ENCODE measurements at regions not wholly inside any gene's neighbourhood (a gene's known extent, or its start where the extent isn't known, plus 50 kb on each side); places are given as distances from the start of the nearest gene placed in this dataset.
A peak's percentile ranks its signal among the peaks of the same experiment; 100 is the strongest.
"Not testable (repeated sequence)": the region's sequence is repeated elsewhere in the genome, so short reads cannot be mapped to it uniquely, and the experiment has no call there.

DNA sequence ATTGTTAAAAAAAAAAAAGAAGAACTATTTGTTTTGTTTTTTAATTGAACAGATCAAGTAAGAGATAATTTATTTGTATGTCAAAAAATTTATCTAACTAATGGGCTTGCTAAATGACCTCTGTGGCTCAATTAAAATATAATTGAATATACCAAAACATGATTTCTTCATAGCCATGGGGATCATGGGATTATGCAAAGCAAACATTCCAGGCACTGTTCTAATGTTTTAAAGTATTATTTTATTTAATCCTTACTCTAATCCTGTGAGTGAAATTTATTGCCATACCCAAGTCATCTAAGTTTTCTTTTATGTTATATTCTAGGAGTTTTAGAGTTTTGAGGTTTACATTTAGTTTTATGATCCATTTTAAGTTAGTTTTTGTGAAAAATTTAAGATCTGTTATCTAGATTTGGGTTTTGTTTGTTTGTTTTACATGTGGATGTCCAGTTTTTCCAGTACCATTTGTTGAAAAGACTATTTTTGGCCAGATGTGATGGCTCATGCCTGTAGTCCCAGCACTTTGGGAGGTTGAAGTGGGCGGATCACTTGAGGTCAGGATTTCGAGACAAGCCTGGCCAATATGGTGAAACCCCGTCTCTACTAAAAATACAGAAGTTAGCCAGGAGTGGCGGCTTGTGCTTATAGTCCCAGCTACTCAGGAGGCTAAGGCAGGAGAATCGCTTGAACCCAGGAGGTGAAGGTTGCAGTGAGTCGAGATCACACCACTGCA, 52.3 kb upstream of the CNOT10 start:
- TF ChIP-seq, protein P1, sequence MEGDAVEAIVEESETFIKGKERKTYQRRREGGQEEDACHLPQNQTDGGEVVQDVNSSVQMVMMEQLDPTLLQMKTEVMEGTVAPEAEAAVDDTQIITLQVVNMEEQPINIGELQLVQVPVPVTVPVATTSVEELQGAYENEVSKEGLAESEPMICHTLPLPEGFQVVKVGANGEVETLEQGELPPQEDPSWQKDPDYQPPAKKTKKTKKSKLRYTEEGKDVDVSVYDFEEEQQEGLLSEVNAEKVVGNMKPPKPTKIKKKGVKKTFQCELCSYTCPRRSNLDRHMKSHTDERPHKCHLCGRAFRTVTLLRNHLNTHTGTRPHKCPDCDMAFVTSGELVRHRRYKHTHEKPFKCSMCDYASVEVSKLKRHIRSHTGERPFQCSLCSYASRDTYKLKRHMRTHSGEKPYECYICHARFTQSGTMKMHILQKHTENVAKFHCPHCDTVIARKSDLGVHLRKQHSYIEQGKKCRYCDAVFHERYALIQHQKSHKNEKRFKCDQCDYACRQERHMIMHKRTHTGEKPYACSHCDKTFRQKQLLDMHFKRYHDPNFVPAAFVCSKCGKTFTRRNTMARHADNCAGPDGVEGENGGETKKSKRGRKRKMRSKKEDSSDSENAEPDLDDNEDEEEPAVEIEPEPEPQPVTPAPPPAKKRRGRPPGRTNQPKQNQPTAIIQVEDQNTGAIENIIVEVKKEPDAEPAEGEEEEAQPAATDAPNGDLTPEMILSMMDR (IDR thresholded peaks at IDR 0.05; ENCODE audit: borderline replicate concordance, extremely low read depth, low read length, poor library complexity, severe bottlenecking), result no peak
- no peak for TF ChIP-seq EZH2 (IDR thresholded peaks at IDR 0.05; ENCODE audit: borderline replicate concordance, low read depth, low read length, severe bottlenecking)
- no peak for ATAC-seq (ENCODE audit: insufficient read depth, low read depth)

DNA sequence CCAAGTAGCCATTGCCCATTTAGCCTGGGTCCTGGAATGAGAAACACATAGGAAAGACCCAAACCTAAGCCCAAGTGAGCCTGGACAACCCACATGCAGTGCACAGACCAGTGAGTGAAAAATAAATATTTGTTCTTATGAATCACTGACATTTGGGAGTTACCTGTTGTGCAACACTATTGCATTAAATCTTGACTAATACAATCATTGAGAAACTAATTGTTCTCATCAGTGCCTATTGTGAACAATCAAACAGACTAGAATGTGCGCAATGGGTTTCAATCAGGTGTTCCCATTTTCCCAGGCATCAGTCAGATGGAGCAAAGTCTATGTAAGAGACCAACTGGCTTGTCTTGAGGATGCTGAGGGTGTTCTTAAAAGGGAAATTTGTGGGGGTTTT, 54.7 kb upstream of the CNOT10 start:
- ATAC-seq (ENCODE audit: insufficient read depth, low read depth) (no peak), DNase-seq (no peak)
- peaks cover 19% of the 10 kb centered on the region for H3K4me1 ChIP-seq (ENCODE audit: insufficient read depth, low read length)
- H2AFZ ChIP-seq (ENCODE audit: low read depth, low read length), result no peak overlapping the region
- H3K4me2 ChIP-seq (ENCODE audit: insufficient read depth, low read length), result no peak overlapping the region
- TF ChIP-seq, protein P1 (IDR thresholded peaks at IDR 0.05; ENCODE audit: borderline replicate concordance, extremely low read depth, low read length, poor library complexity, severe bottlenecking), result no peak
- TF ChIP-seq EZH2 (IDR thresholded peaks at IDR 0.05; ENCODE audit: borderline replicate concordance, low read depth, low read length, severe bottlenecking), result no peak
- no peaks in the 10 kb centered on the region for H3K9me3 ChIP-seq (ENCODE audit: insufficient read depth, low read length, severe bottlenecking)
- H4K20me1 ChIP-seq (ENCODE audit: insufficient read depth, low read length), result no peaks in the 10 kb centered on the region
- no peak overlapping the region for H3K9ac ChIP-seq (ENCODE audit: low read depth, low read length)
- H3K27ac ChIP-seq (ENCODE audit: low read length), result no peak overlapping the region
- no peaks in the 10 kb centered on the region for H3K79me2 ChIP-seq (ENCODE audit: insufficient read depth, low read length)
- no peak overlapping the region for H3K4me3 ChIP-seq (ENCODE audit: low read depth in 1 of 2, low read length in 2 of 2)
- H3K27me3 ChIP-seq (ENCODE audit: insufficient read depth, low read length, poor library complexity), result no peaks in the 10 kb centered on the region
- no peaks in the 10 kb centered on the region for H3K36me3 ChIP-seq (ENCODE audit: insufficient read depth, low read length)

More for the DNA sequence above, 52.3 kb upstream of the CNOT10 start:
- H3K4me2 ChIP-seq (ENCODE audit: insufficient read depth, low read length), result no peak overlapping the region
- H3K4me1 ChIP-seq (ENCODE audit: insufficient read depth, low read length), result peaks cover 5% of the 10 kb centered on the region
- H3K9me3 ChIP-seq (ENCODE audit: insufficient read depth, low read length, severe bottlenecking), result no peaks in the 10 kb centered on the region
- H2AFZ ChIP-seq (ENCODE audit: low read depth, low read length), result no peak overlapping the region
- H4K20me1 ChIP-seq (ENCODE audit: insufficient read depth, low read length), result no peaks in the 10 kb centered on the region
- no peaks in the 10 kb centered on the region for H3K79me2 ChIP-seq (ENCODE audit: insufficient read depth, low read length)
- H3K27me3 ChIP-seq (ENCODE audit: insufficient read depth, low read length, poor library complexity), result no peaks in the 10 kb centered on the region
- H3K36me3 ChIP-seq (ENCODE audit: insufficient read depth, low read length), result no peaks in the 10 kb centered on the region
- no peak for DNase-seq
- no peak overlapping the region for H3K27ac ChIP-seq (ENCODE audit: low read length)
- H3K9ac ChIP-seq (ENCODE audit: low read depth, low read length), result no peak overlapping the region
- H3K4me3 ChIP-seq (ENCODE audit: low read depth in 1 of 2, low read length in 2 of 2), result no peak overlapping the region

DNA sequence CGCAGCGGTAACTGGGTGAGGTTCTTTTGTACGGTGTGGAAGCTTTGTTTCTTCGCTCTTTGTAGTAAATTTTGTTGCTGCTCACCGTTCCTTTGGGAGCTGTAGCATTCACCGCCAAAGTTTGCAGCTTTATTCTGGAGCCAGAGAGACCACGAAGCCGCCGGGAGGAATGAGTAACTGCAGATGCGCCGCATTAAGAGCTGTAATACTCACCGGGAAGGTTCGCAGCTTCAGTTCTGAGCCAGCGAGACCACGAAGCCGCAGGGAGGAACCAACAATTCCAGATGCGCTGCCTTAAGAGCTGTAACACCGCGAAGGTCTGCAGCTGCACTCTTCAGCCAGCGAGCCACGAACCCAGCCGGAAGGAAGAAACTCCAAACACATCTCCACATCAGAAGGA, 56.0 kb upstream of the DYNC1LI1 start:
- Histone ChIP-seq H3K4me1 (ENCODE audit: insufficient read depth, low read length) (peaks cover 19% of the 10 kb centered on the region), H3K36me3 (ENCODE audit: insufficient read depth, low read length) (no peaks in the 10 kb centered on the region), H3K4me2 (ENCODE audit: insufficient read depth, low read length) (peak overlapping the region; percentile 39), H3K9ac (ENCODE audit: low read depth, low read length) (peak overlapping the region; percentile 45), H3K9me3 (ENCODE audit: insufficient read depth, low read length, severe bottlenecking) (no peaks in the 10 kb centered on the region), H3K79me2 (ENCODE audit: insufficient read depth, low read length) (no peaks in the 10 kb centered on the region), H3K27ac (ENCODE audit: low read length) (peak overlapping the region; percentile 78), H2AFZ (ENCODE audit: low read depth, low read length) (peak overlapping the region; percentile 24), H3K27me3 (ENCODE audit: insufficient read depth, low read length, poor library complexity) (no peaks in the 10 kb centered on the region), H3K4me3 (ENCODE audit: low read depth in 1 of 2, low read length in 2 of 2) (peak overlapping the region in 1 of 2 experiments; percentile 43; a peak in 2 of 4 replicates), H4K20me1 (ENCODE audit: insufficient read depth, low read length) (no peaks in the 10 kb centered on the region)
- ATAC-seq (ENCODE audit: insufficient read depth, low read depth) (peak; percentile 94), DNase-seq (peak; percentile 90)
- no peak for TF ChIP-seq EZH2 (IDR thresholded peaks at IDR 0.05; ENCODE audit: borderline replicate concordance, low read depth, low read length, severe bottlenecking)
- TF ChIP-seq, protein P1 (IDR thresholded peaks at IDR 0.05; ENCODE audit: borderline replicate concordance, extremely low read depth, low read length, poor library complexity, severe bottlenecking), result no peak

DNA sequence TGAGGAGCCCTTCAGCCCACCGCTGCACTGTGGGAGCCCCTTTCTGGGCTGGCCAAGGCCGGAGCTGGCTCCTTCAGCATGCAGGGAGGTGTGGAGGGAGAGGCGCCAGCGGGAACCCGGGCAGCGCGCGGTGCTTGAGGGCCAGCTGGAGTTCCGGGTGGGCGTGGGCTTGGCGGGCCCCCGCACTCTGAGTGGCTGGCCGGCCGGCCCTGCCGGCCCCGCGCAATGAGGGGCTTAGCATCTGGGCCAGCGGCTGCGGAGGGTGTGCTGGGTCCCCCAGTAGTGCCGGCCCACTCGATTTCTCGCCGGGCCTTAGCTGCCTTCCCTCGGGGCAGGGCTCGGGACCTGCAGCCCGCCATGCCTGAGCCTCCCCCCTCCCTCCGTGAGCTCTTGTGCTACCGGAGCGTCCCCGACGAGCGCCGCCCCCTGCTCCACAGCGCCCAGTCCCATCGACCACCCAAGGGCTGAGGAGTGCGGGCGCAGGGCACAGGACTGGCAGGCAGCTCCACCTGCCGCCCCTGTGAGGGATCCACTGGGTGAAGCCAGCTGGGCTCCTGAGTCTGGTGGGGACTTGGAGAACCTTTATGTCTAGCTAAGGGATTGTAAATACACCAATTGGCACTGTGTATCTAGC, 55.0 kb upstream of the DYNC1LI1 start:
- not testable (repeated sequence) for H2AFZ ChIP-seq (ENCODE audit: low read depth, low read length); H3K79me2 ChIP-seq (ENCODE audit: insufficient read depth, low read length)
- H3K4me2 ChIP-seq (ENCODE audit: insufficient read depth, low read length), result 0 out of 2 replicates have a peak overlapping the region, but pooled peaks have one; percentile 17

More for the DNA sequence above, 55.0 kb upstream of the DYNC1LI1 start:
- not testable (repeated sequence) for H3K9me3 ChIP-seq (ENCODE audit: insufficient read depth, low read length, severe bottlenecking); H4K20me1 ChIP-seq (ENCODE audit: insufficient read depth, low read length); H3K36me3 ChIP-seq (ENCODE audit: insufficient read depth, low read length); ATAC-seq (ENCODE audit: insufficient read depth, low read depth); DNase-seq; H3K27me3 ChIP-seq (ENCODE audit: insufficient read depth, low read length, poor library complexity); H3K9ac ChIP-seq (ENCODE audit: low read depth, low read length); H3K4me3 ChIP-seq (ENCODE audit: low read depth in 1 of 2, low read length in 2 of 2)
- Histone ChIP-seq H3K27ac (ENCODE audit: low read length) (peak overlapping the region; percentile 60), H3K4me1 (ENCODE audit: insufficient read depth, low read length) (peaks cover 19% of the 10 kb centered on the region)
